ENCODE measurements at regions not wholly inside any gene's neighbourhood (a gene's known extent, or its start where the extent isn't known, plus 50 kb on each side); places are given as distances from the start of the nearest gene placed in this dataset.

DNA sequence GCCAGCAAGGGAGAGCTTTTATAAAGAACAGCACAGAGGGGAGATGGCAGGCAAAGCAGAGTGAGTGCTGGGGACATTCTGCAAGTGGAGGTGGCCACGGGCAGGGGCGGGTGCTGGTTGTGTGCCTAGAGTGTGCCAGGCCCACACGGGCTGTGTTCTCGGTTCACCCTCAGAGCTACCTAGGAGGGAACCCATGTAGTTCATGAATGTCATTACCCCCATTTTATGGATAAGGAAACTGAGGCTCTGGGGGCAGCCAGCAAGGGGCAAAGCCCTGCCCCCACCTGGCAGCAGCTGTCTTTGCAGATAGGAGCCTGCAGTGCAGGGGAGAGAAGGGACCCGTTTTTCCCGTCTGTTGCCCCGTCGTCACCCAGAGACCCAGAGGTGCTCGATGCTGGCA lies 85.2 kb upstream of the NCOR2 start:
- no peaks in the 10 kb centered on the region for H3K79me2 ChIP-seq (ENCODE audit: insufficient read depth, low read length)
- H3T11ph ChIP-seq (ENCODE audit: low read length), result no peak overlapping the region
- Mint-ChIP-seq H3K36me3 (ENCODE audit: insufficient read depth in 1 of 3, low read depth in 3 of 3) (peaks cover 6 to 20% (median 9%) of the 10 kb centered on the region in 3 experiments), H3K27me3 (ENCODE audit: low read depth) (peaks cover 6% of the 10 kb centered on the region), H3K4me1 (peaks cover 25 to 29% of the 10 kb centered on the region in 2 experiments), H3K4me3 (no peak overlapping the region), H3K27ac (no peak overlapping the region), H3K9me3 (peaks cover 25 to 26% of the 10 kb centered on the region in 2 experiments)
- no peak overlapping the region for H4K8ac ChIP-seq (replicated peaks; ENCODE audit: insufficient read length, low read depth, low read length)
- H3K4me2 ChIP-seq (ENCODE audit: insufficient read depth, insufficient read length, low read length), result no peak overlapping the region
- H2BK12ac ChIP-seq (ENCODE audit: insufficient read length, low read depth, low read length), result no peak overlapping the region
- TF ChIP-seq, protein P1, sequence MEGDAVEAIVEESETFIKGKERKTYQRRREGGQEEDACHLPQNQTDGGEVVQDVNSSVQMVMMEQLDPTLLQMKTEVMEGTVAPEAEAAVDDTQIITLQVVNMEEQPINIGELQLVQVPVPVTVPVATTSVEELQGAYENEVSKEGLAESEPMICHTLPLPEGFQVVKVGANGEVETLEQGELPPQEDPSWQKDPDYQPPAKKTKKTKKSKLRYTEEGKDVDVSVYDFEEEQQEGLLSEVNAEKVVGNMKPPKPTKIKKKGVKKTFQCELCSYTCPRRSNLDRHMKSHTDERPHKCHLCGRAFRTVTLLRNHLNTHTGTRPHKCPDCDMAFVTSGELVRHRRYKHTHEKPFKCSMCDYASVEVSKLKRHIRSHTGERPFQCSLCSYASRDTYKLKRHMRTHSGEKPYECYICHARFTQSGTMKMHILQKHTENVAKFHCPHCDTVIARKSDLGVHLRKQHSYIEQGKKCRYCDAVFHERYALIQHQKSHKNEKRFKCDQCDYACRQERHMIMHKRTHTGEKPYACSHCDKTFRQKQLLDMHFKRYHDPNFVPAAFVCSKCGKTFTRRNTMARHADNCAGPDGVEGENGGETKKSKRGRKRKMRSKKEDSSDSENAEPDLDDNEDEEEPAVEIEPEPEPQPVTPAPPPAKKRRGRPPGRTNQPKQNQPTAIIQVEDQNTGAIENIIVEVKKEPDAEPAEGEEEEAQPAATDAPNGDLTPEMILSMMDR (conservative IDR thresholded peaks at IDR 0.05), result no peak
- no peak for DNase-seq
- H2BK120ac ChIP-seq (ENCODE audit: low read depth, low read length, poor library complexity, severe bottlenecking), result no peak overlapping the region
- H4K20me1 ChIP-seq (ENCODE audit: control insufficient read depth, insufficient read depth, insufficient read length), result no peaks in the 10 kb centered on the region
- no peak overlapping the region for H2BK15ac ChIP-seq (ENCODE audit: low read depth, low read length)
- H3K79me1 ChIP-seq (ENCODE audit: insufficient read depth, low read depth, low read length, poor library complexity, severe bottlenecking), result no peaks in the 10 kb centered on the region
- no peak overlapping the region for H3K56ac ChIP-seq (ENCODE audit: insufficient read length, low read depth, low read length)
- H2BK5ac ChIP-seq (ENCODE audit: insufficient read length, low read length), result no peak overlapping the region
- H3K9me3 ChIP-seq (ENCODE audit: control insufficient read depth, low read depth, low read length), result peaks cover 10% of the 10 kb centered on the region
- no peak overlapping the region for H3K23ac ChIP-seq (ENCODE audit: insufficient read length, low read depth, low read length)
- no CpG with 5 or more reads among the region's 9 CpGs for WGBS (ENCODE audit: extremely low coverage, insufficient read length, low lambda C conversion rate)
- no peak overlapping the region for H4K5ac ChIP-seq (ENCODE audit: insufficient read length, low read depth, low read length)
- no peak overlapping the region for H3K4ac ChIP-seq (ENCODE audit: low read depth, low read length)
- no peaks in the 10 kb centered on the region for H3K23me2 ChIP-seq (ENCODE audit: insufficient read length, low read depth, low read length, poor library complexity, severe bottlenecking)
- no peak overlapping the region for H2BK20ac ChIP-seq (ENCODE audit: low read depth, low read length, poor library complexity, severe bottlenecking)
- no peak overlapping the region for H3K18ac ChIP-seq (ENCODE audit: insufficient read length, low read depth, low read length)
- H3K4me1 ChIP-seq (ENCODE audit: insufficient read depth, low read length), result 0 out of 2 replicates have a peak, but pooled peaks cover 2% of the 10 kb centered on the region
- no peak overlapping the region for H2AK5ac ChIP-seq (ENCODE audit: insufficient read length, low read length)
- H3K27me3 ChIP-seq (ENCODE audit: insufficient read depth, low read length), result no peaks in the 10 kb centered on the region
- no peak overlapping the region for H2AFZ ChIP-seq (ENCODE audit: low read length)
- H3K27ac ChIP-seq (ENCODE audit: insufficient read length, low read depth, low read length), result no peak overlapping the region
- no peak overlapping the region for H3K9ac ChIP-seq (ENCODE audit: extremely low read depth, insufficient read length, low read length)
- H3K14ac ChIP-seq (ENCODE audit: insufficient read depth, low read length), result no peak overlapping the region
- no peak overlapping the region for H4K91ac ChIP-seq (ENCODE audit: insufficient read length, low read depth, low read length)

All from H9 (cell line).